Right lobe of liver (tissue), 6 donors: ENCODE measurements at regions not wholly inside any gene's neighbourhood (a gene's known extent, or its start where the extent isn't known, plus 50 kb on each side); places are given as distances from the start of the nearest gene placed in this dataset.
A peak's percentile ranks its signal among the peaks of the same experiment; 100 is the strongest.
"Not testable (repeated sequence)": the region's sequence is repeated elsewhere in the genome, so short reads cannot be mapped to it uniquely, and the experiment has no call there.

ENCODE experiments used
- ATAC-seq, 4 donors: fragments of 200-7000 bp; cut with Tn5 transposase; one replicate each; pipeline ENCODE4 v1.9.1; 2020; ENCODE audit warnings: mild to moderate bottlenecking in 4 of 4, moderate library complexity in 4 of 4
- DNase-seq, 3 donors: peaks; one replicate each; pipeline ENCODE4 v3.0.0-alpha.2; 2020
- H3K27ac ChIP-seq, 3 donors: fragments of 200-600 bp; one replicate each; pipeline ENCODE4 v1.8.0; 2022
- H3K27me3 ChIP-seq, 2 donors: fragments of 200-600 bp; one replicate each; pipeline ENCODE4 v1.8.0; 2022
- H3K36me3 ChIP-seq, 4 donors: fragments of 200-600 bp; sonication (generic) in 1 of 4; one replicate each; pipeline versions ENCODE4 v1.5.1 to v1.8.0; 2017 to 2022; ENCODE audit warnings: control low read depth in 1 of 4
- H3K4me1 ChIP-seq, 4 donors: fragments of 200-600 bp; sonication (generic) in 1 of 4; one replicate each; pipeline versions ENCODE4 v1.5.1 to v1.8.0; 2017 to 2022; ENCODE audit warnings: control low read depth in 1 of 4
- H3K4me3 ChIP-seq, 3 donors: fragments of 200-600 bp; one replicate each; pipeline ENCODE4 v1.8.0; 2022
- H3K9me3 ChIP-seq, 4 donors: fragments of 200-600 bp; sonication (generic) in 1 of 4; one replicate each; pipeline versions ENCODE4 v1.5.1 to v1.8.0; 2017 to 2022; ENCODE audit warnings: control low read depth in 1 of 4
- CTCF ChIP-seq, 4 donors: fragments of 200-600 bp in 3 of 4; fragments of 450-650 bp in 1 of 4; IDR thresholded peaks; one replicate each; pipeline versions ENCODE4 v1.5.1 to v1.8.0; 2016 to 2022; ENCODE audit warnings: antibody characterized with exemption in 4 of 4, mild to moderate bottlenecking in 2 of 4
- POLR2A ChIP-seq: fragments of 450-650 bp; IDR thresholded peaks from one replicate; pipeline ENCODE4 v1.6.1; 2017; ENCODE audit warnings: antibody characterized with exemption, mild to moderate bottlenecking
- WGBS: methylation state at CpG from one replicate; pipeline ENCODE4 v1.1.6; 2018; ENCODE audit warnings: low coverage, low lambda C conversion rate; ENCODE audit not compliant: insufficient coverage; ENCODE audit errors: missing lambda C conversion rate; 5-methylcytosine and 5-hydroxymethylcytosine counted together
- intact Hi-C, 2 donors: fragments of 100-400 bp; cut with DNase I; formaldehyde crosslinking; loops; one replicate each; pipeline versions ENCODE4 v1.11.2 to v1.14.1; 2022
- donor health status: DM: no; HTN: yes; CAD: no.
- donor health status: DM: no; HTN: no; CAD: no.
- donor health status: DM: no; HTN: no; CAD: no.
- donor health status: DM: no; HTN: yes; CAD: no.
- donor health status: DM: no; HTN: yes; CAD: no.

- WGBS: 57% methylated on average over 2 of the region's 4 CpGs
- Histone ChIP-seq H3K36me3 (no peaks in the 10 kb centered on the region), H3K4me3 (no peak overlapping the region), H3K27ac (no peak overlapping the region), H3K4me1 (no peaks in the 10 kb centered on the region), H3K9me3 (no peaks in the 10 kb centered on the region), H3K27me3 (no peaks in the 10 kb centered on the region)
- TF ChIP-seq CTCF (IDR thresholded peaks at IDR 0.05) (no peak), POLR2A (no peak)
- DNase-seq (no peak), ATAC-seq (no peak)
- intact Hi-C loops: no loop called here
Observed at GRCh38 chr13:59425211-59425741, 738.5 kb downstream of the DIAPH3 start.

DNA sequence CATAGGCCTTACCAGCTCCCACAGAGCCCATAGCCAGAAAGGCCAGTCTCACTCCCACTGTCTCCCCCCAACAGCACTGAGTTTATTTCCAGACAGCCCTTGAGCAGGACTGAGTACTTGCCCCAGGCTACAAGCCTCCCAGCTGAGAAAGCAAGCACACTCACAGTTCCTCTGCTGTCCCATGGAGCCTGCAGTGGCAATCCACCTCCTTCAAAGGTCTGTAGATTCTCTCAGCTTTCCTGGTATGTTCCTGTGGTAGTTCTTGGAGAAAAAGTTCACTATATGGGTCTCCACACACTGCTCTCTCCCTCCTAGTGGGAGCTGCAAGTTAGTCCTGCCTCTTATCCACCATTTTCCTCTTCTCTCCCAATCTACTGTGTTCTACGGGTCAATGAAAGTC, 728.7 kb downstream of the DIAPH3 start:
- ATAC-seq: no peak
- TF ChIP-seq CTCF (IDR thresholded peaks at IDR 0.05): no peak
- TF ChIP-seq POLR2A: no peak
- H3K9me3 ChIP-seq: no peaks in the 10 kb centered on the region
- H3K27me3 ChIP-seq: no peaks in the 10 kb centered on the region
- no peaks in the 10 kb centered on the region for H3K4me1 ChIP-seq
- H3K27ac ChIP-seq: no peak overlapping the region
- DNase-seq: no peak
- intact Hi-C loops: no loop called here
- H3K36me3 ChIP-seq: no peaks in the 10 kb centered on the region
- no peak overlapping the region for H3K4me3 ChIP-seq
- WGBS: 56% methylated on average over 1 of the region's 1 CpG

DNA sequence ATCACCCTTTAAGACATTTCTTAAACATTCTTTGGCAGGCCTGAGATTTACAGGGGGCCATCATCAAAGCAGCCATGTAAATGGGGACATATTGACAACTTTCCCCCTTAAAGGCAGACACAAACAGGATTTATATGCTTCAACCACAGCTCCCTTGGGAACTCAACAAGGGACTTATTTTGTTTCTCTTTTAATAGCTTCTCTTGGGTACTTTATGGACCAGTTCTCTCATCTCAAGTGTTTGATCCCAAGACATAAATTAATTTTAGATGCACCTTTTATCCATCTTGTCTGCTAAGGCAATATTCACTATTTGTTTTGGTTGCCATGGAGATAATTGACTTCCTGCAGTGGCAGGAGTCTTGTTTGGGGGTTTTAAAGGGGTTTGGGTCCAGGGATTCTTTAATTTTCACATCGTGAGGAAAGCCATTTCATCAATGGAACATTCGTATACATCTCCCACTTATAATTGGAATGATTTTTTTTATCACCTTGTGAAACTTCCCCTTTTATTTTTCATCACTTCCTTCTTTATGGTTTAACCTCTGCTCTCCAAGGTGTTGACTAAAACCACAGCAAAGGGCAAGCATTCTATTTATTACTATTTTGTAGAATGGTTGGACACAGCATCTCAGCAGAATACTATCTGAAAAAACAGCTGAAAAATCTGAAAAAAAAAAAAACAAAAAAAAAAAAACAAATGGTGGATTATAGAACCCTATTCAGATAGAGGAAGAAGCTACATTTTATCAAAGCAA, 726.0 kb downstream of the DIAPH3 start:
- no peak for TF ChIP-seq POLR2A
- no peak for TF ChIP-seq CTCF (IDR thresholded peaks at IDR 0.05)
- DNase-seq: no peak
- H3K27ac ChIP-seq: no peak overlapping the region
- no peaks in the 10 kb centered on the region for H3K9me3 ChIP-seq
- no peak for ATAC-seq
- no peaks in the 10 kb centered on the region for H3K36me3 ChIP-seq
- H3K4me3 ChIP-seq: no peak overlapping the region
- WGBS: 20% methylated on average over 2 of the region's 2 CpGs
- intact Hi-C loops: no loop called here
- no peaks in the 10 kb centered on the region for H3K4me1 ChIP-seq
- no peaks in the 10 kb centered on the region for H3K27me3 ChIP-seq

- Histone ChIP-seq H3K4me1 (no peaks in the 10 kb centered on the region), H3K27me3 (no peaks in the 10 kb centered on the region), H3K27ac (no peak overlapping the region), H3K9me3 (no peaks in the 10 kb centered on the region), H3K4me3 (no peak overlapping the region), H3K36me3 (no peaks in the 10 kb centered on the region)
- peak in 1 of 3 donors; percentile 50 for DNase-seq
- ATAC-seq: no peak
- intact Hi-C loops: no loop called here
- WGBS: no CpG with 5 or more reads among the region's 29 CpGs
- TF ChIP-seq POLR2A (no peak), CTCF (IDR thresholded peaks at IDR 0.05) (no peak)
Observed at GRCh38 chr13:59439776-59440428, 723.8 kb downstream of the DIAPH3 start.

GRCh38 chr13:59441068-59441467, 722.7 kb downstream of the DIAPH3 start:
- DNase-seq, H3K4me3 ChIP-seq, H3K9me3 ChIP-seq, ATAC-seq, H3K27me3 ChIP-seq, H3K36me3 ChIP-seq, H3K4me1 ChIP-seq, H3K27ac ChIP-seq, intact Hi-C loops: not testable (repeated sequence)
- WGBS: 42% methylated on average over 12 of the region's 13 CpGs
